AG04449 (cell line): ENCODE measurements at regions not wholly inside any gene's neighbourhood (a gene's known extent, or its start where the extent isn't known, plus 50 kb on each side); places are given as distances from the start of the nearest gene placed in this dataset.

Experiments used
- CTCF ChIA-PET: fragments of 350-600 bp; formaldehyde crosslinking; extraction: SDS; loops from one replicate; lab custom pipeline; 2021; ENCODE audit warnings: antibody characterized with exemption; lab: Yijun Ruan, JAX
- POLR2A ChIA-PET: fragments of 400-600, 350-600 bp; formaldehyde crosslinking; extraction: SDS; loops from one replicate; lab custom pipeline; 2020; ENCODE audit warnings: antibody characterized with exemption, inconsistent platforms; lab: Yijun Ruan, JAX
- DNase-seq: peaks from one replicate; pipeline ENCODE4 v3.0.0-alpha.2; 2010; ENCODE audit warnings: low read depth, low spot score
- H3K4me3 ChIP-seq: 2 replicates; pipeline ENCODE4 v1.5.1; 2011; ENCODE audit warnings: low read depth, mild to moderate bottlenecking, control low read depth, low read length
- TF ChIP-seq, protein P1 (sequence below): IDR thresholded peaks from one replicate; pipeline ENCODE4 v1.5.1; 2011; ENCODE audit warnings: mild to moderate bottlenecking, moderate library complexity, low read length, control low read depth, inconsistent platforms; ENCODE audit not compliant: insufficient read depth; ENCODE audit errors: missing control alignments

GRCh38 chr16:48850097-48850770, 240.3 kb upstream of the N4BP1 start:
- ChIA-PET POLR2A (no interaction called here), CTCF (no interaction called here)
- no peak overlapping the region for H3K4me3 ChIP-seq
- no peak for DNase-seq
- TF ChIP-seq, protein P1, sequence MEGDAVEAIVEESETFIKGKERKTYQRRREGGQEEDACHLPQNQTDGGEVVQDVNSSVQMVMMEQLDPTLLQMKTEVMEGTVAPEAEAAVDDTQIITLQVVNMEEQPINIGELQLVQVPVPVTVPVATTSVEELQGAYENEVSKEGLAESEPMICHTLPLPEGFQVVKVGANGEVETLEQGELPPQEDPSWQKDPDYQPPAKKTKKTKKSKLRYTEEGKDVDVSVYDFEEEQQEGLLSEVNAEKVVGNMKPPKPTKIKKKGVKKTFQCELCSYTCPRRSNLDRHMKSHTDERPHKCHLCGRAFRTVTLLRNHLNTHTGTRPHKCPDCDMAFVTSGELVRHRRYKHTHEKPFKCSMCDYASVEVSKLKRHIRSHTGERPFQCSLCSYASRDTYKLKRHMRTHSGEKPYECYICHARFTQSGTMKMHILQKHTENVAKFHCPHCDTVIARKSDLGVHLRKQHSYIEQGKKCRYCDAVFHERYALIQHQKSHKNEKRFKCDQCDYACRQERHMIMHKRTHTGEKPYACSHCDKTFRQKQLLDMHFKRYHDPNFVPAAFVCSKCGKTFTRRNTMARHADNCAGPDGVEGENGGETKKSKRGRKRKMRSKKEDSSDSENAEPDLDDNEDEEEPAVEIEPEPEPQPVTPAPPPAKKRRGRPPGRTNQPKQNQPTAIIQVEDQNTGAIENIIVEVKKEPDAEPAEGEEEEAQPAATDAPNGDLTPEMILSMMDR, result no peak

DNA sequence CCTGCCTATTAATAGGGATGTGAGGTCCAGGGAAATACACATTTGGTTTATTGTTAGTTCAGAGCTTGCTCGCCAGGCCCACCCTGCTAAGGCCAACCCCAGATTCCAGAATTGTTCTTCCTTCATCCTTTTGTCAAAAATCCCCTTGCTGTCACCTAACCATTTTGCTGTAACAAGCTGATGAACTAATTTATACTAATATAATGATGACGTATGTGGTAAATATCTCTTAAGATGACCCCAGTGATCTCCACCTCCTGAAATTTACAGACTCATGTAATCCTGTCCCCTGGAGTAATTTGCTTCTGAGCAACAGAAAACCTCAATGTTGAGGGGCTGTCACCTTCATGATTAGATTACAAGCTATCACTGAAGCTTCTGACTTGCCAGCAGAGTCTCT, 236.3 kb upstream of the N4BP1 start:
- POLR2A ChIA-PET, result no interaction called here
- DNase-seq, result no peak
- CTCF ChIA-PET, result no interaction called here
- no peak overlapping the region for H3K4me3 ChIP-seq
- TF ChIP-seq, protein P1, result no peak

DNA sequence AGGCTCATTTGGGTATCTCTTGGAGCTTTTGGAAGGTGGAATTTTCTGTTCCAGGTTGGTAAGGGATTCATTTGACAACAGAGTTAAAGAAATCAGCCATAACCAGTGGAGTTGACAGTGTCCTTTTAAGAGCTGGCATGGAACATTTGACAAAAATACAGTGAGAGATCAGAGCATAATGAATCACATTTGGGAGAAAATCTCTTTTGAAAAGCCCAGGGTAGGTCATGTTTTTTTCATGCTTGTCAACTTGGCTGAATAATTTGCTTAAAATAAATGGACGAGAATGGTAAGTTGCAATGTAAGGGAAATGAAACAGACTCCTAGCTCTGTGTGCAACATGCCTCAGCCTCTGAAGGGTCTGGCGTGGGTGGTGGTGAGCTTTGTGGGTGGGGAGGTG, 235.3 kb upstream of the N4BP1 start:
- POLR2A ChIA-PET, result no interaction called here
- DNase-seq, result no peak
- TF ChIP-seq, protein P1, result no peak
- CTCF ChIA-PET, result no interaction called here
- no peak overlapping the region for H3K4me3 ChIP-seq

GRCh38 chr16:48838349-48838748, 228.4 kb upstream of the N4BP1 start:
- TF ChIP-seq, protein P1, result no peak
- ChIA-PET POLR2A (no interaction called here), CTCF (no interaction called here)
- no peak for DNase-seq
- H3K4me3 ChIP-seq, result no peak overlapping the region

DNA sequence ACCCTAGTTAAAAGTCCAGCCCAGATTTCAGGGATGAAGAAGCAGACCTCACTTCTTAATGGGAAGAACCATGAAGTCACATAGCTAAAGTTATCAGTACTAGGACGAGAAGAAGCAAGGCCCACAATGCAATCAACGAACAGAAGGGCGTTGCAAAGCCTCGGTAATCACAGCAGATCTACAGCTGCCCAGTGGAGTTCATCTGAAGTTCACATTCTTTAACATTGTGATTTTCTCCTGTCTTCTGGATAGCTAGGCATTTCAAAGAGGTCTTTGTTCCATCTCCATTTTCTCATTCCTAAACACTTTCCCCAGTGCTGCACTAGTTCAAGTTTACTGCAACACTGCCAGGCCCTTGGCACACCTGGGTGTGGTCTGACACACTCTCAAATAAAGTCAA, 226.7 kb upstream of the N4BP1 start:
- CTCF ChIA-PET, result no interaction called here
- no peak overlapping the region for H3K4me3 ChIP-seq
- TF ChIP-seq, protein P1, result no peak
- POLR2A ChIA-PET, result no interaction called here
- no peak for DNase-seq

DNA sequence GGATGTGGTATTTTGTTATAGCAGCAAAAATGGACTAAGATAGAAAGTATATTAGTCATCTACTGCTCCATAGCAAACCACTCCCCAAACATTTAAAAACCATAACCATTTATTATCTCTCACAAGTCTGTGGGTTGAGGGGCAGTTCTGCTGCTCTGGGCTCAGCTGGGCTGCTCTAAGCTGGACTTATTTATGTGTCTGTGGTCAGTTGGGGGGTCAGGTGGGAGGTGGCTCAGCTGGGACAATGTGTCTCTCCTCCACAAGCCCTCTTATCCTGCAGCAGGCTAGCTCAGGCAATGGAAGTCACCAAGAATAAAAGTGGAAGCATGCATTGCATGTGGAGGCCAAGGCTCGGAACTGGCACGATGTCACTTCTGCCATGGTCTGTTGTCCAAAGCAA, 226.1 kb upstream of the N4BP1 start:
- CTCF ChIA-PET, result no interaction called here
- no peak overlapping the region for H3K4me3 ChIP-seq
- no peak for DNase-seq
- TF ChIP-seq, protein P1, result no peak
- POLR2A ChIA-PET, result no interaction called here
